Astrocyte of the cerebellum (primary cell): ENCODE measurements at regions not wholly inside any gene's neighbourhood (a gene's known extent, or its start where the extent isn't known, plus 50 kb on each side); places are given as distances from the start of the nearest gene placed in this dataset.
"Not testable (repeated sequence)": the region's sequence is repeated elsewhere in the genome, so short reads cannot be mapped to it uniquely, and the experiment has no call there.

Source experiments
- DNase-seq: peaks from one replicate; pipeline ENCODE4 v3.0.0-alpha.2; 2011; ENCODE audit warnings: low read depth
- H3K4me3 ChIP-seq: 2 replicates; pipeline ENCODE4 v1.5.1; 2011; ENCODE audit warnings: mild to moderate bottlenecking, low read depth, low read length, moderate library complexity
- in situ Hi-C: cut with HindIII; loops from 2 replicates; pipeline ENCODE4 v1.10.0; 2017; ENCODE audit warnings: low sequenced_read_pairs
- TF ChIP-seq, protein P1 (sequence below): IDR thresholded peaks from 2 replicates; pipeline ENCODE4 v1.5.1; 2012; ENCODE audit warnings: low read length, low read depth, moderate library complexity, mild to moderate bottlenecking; ENCODE audit errors: missing control alignments

- H3K4me3 ChIP-seq, in situ Hi-C loops, DNase-seq: not testable (repeated sequence)
These were observed 117.0 kb downstream of the SDHAF3 start for GRCh38 chr7:97234494-97234893.

DNA sequence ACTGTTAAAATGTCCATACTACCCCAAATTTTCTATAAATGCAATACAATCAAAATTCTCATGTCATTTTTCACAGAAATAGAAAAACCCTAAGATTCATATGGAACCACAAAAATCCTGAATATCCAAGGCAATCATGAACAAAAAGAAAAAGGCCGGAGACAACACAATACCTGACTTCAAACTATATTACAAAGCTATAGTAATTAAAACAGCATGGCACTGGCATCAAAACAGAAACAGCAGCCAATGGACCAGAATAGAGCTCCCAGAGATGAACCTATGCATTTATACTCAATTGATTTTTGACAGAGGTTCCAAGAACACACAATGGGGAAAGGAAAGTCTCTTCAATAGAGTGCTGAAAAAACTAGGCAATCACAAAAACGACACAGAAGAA, 128.8 kb downstream of the SDHAF3 start:
- in situ Hi-C loops: no loop called here
- no peak for DNase-seq
- TF ChIP-seq, protein P1, sequence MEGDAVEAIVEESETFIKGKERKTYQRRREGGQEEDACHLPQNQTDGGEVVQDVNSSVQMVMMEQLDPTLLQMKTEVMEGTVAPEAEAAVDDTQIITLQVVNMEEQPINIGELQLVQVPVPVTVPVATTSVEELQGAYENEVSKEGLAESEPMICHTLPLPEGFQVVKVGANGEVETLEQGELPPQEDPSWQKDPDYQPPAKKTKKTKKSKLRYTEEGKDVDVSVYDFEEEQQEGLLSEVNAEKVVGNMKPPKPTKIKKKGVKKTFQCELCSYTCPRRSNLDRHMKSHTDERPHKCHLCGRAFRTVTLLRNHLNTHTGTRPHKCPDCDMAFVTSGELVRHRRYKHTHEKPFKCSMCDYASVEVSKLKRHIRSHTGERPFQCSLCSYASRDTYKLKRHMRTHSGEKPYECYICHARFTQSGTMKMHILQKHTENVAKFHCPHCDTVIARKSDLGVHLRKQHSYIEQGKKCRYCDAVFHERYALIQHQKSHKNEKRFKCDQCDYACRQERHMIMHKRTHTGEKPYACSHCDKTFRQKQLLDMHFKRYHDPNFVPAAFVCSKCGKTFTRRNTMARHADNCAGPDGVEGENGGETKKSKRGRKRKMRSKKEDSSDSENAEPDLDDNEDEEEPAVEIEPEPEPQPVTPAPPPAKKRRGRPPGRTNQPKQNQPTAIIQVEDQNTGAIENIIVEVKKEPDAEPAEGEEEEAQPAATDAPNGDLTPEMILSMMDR: no peak
- no peak overlapping the region for H3K4me3 ChIP-seq

- DNase-seq, H3K4me3 ChIP-seq, in situ Hi-C loops: not testable (repeated sequence)
These were observed 140.7 kb downstream of the SDHAF3 start for GRCh38 chr7:97258187-97258586.

DNA sequence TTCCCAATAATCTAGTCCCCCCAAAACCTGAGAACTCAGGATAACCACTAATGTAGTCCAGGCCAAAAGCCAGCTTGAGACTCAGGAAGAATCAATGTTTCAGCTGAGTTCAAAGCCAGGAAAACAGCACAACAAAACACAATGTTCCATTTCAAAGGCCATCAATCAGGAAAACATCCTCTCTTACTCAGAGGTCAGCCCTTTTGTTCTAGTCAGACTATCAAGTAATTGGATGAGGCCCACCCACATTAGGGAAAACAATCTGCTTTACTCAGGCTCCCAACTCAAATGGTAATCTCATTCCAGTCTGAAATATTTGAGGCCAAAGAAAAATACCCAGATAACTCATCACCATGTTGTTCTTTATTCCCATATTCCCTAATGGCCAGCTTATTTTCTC, 152.2 kb downstream of the SDHAF3 start:
- DNase-seq: no peak
- TF ChIP-seq, protein P1: no peak
- in situ Hi-C loops: no loop called here
- H3K4me3 ChIP-seq: no peak overlapping the region

GRCh38 chr7:97270280-97270679, 152.8 kb downstream of the SDHAF3 start:
- H3K4me3 ChIP-seq: no peak overlapping the region
- TF ChIP-seq, protein P1: no peak
- in situ Hi-C loops: no loop called here
- DNase-seq: no peak

DNA sequence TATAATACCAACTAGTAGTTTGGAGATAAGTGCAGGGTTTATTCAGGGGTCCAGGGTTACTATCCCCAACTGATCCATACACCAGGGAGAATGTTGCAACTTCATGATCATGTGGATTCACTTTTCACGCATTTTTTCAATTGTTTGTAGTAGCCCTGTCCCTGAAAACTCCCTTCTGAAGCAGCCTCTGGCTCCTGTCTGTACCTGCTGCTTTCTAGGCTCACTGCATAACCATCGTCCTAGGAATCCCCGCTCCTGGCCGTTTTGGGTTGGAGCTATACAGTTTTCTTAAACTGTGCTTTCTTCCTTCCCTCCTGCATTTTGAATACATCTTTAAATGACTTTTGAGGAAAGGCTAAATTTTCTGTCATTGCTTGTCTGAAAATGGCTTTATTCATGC, 154.1 kb downstream of the SDHAF3 start:
- no peak for DNase-seq
- no peak overlapping the region for H3K4me3 ChIP-seq
- in situ Hi-C loops: no loop called here
- TF ChIP-seq, protein P1: no peak

- in situ Hi-C loops: no loop called here
- no peak overlapping the region for H3K4me3 ChIP-seq
- TF ChIP-seq, protein P1: no peak
- no peak for DNase-seq
These were observed 154.9 kb downstream of the SDHAF3 start for GRCh38 chr7:97272237-97272975.

DNA sequence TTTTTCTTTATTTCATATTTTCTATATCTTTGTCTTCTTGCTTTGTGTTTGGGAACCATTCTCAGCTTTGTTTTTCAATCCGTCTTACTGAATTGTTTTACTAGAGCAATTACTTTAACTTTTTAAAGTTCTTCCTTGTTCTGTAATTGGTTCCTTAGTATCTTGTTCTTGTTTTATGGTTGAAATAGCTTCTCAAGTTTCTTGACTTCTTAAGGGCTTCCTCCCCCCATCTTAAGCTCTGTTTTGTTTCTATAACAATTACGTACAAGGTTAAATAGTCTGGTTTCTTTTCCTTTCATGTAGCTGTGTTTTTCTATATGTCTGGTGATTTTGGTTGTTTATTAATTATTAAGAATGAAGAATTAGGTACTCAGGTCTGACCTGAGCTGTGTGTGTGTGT, 158.0 kb downstream of the SDHAF3 start:
- no peak for DNase-seq
- no peak overlapping the region for H3K4me3 ChIP-seq
- TF ChIP-seq, protein P1: no peak
- in situ Hi-C loops: no loop called here
